ENCODE measurements at regions not wholly inside any gene's neighbourhood (a gene's known extent, or its start where the extent isn't known, plus 50 kb on each side); places are given as distances from the start of the nearest gene placed in this dataset.

DNA sequence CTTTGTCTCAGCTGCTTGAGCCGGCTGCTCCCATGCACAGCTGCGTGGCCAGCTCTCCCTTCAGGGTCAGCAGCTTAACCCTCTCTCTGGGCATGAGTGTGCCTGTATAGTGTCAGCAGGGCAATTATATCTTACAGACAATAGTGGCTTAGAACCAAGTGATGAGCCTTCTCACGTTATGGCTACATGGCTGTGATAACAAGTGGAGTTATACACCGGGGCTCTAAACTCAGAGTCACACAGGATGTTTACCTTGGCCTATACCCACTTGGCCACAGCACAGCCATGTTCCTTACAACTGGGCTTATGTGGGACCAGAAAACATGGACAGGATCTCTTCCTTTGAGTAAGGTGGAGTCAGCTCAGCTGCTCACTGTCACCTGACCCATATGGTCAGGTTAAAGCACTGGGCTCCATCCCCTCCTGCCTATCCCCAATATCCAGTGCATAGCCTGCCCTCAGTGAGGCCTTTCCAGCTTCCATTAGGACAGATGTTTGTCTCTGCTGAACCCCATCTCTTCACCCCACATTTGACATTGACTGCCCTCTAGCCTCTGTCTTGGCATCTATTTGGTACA lies 294.2 kb upstream of the NCKAP5 start (continued):
- no peak for TF ChIP-seq MYBL2 (IDR thresholded peaks at IDR 0.05; ENCODE audit: low read depth)
- TF ChIP-seq MYBL2 (CRISPR knock-in tag; IDR thresholded peaks at IDR 0.05; ENCODE audit: borderline replicate concordance) = no peak
- TF ChIP-seq ZC3H11A (IDR thresholded peaks at IDR 0.05; ENCODE audit: low read depth, low read length) = no peak
- no peak for TF ChIP-seq EP400 (IDR thresholded peaks at IDR 0.05)
- no peak for TF ChIP-seq NR3C1 (CRISPR knock-in tag; IDR thresholded peaks at IDR 0.05)

DNA sequence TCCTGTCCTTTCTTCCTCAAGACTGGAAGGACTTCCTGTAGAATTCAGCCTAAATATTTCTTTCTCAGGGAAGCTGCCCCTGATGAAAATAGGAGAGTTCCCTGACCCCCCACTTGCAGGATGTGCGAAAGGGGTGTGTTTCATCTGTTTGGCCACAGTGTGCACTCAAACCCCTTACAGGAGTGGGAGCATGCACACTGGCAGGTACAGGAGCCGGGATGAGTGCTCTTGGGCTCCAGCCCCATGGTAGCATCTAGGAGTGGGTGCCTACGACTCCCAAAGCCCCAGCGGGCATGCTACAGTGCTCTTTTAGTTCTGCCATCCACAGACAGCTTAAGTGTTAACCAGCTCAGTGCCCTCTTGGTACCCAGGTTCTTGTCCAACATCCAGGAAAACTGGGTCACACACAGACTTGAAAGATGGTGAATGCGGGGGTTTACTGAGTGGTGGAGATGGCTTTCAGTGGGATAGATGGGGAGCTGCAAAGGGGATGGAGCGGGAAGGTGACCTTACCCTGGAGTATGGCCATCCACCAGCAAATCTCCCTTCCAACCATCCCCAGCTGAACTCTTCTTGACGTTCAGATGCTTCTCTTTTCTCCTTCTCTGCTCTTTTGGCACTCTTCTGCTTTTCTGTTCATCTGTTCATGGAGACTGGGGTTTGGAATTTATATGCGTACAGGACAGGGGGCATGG lies 295.0 kb upstream of the NCKAP5 start:
- Histone ChIP-seq H3K9me3 (replicated peaks; ENCODE audit: control insufficient read depth, insufficient read depth, low read depth, low read length) (no peaks in the 10 kb centered on the region), H4K20me1 (replicated peaks; ENCODE audit: control insufficient read depth, insufficient read depth, low read length) (no peaks in the 10 kb centered on the region), H3K79me2 (ENCODE audit: control insufficient read depth, insufficient read depth, low read length) (no peaks in the 10 kb centered on the region), H3K9ac (ENCODE audit: insufficient read depth in 1 of 2, low read depth in 2 of 2, low read length in 2 of 2) (no peak overlapping the region), H3K27ac (ENCODE audit: extremely low read depth, low read depth, low read length) (no peak overlapping the region), H3K4me3 (no peak overlapping the region), H3K4me2 (ENCODE audit: insufficient read depth, low read length) (no peak overlapping the region), H3K4me1 (replicated peaks in 1 of 2; ENCODE audit: control insufficient read depth in 2 of 2, insufficient read depth in 2 of 2, low read length in 2 of 2) (no peaks in the 10 kb centered on the region), H3K27me3 (ENCODE audit: control insufficient read depth in 2 of 2, insufficient read depth in 2 of 2, low read length in 2 of 2) (no peaks in the 10 kb centered on the region; a peak in 1 of 5 replicates), H2AFZ (ENCODE audit: low read depth, low read length) (no peak overlapping the region), H3K36me3 (ENCODE audit: control insufficient read depth, insufficient read depth, low read length) (no peaks in the 10 kb centered on the region), H3K9me1 (ENCODE audit: control insufficient read depth, insufficient read depth, low read length) (no peaks in the 10 kb centered on the region)
- TF ChIP-seq GTF2F1 (IDR thresholded peaks at IDR 0.05; ENCODE audit: low read depth, low read length) (no peak), SAFB2 (IDR thresholded peaks at IDR 0.05; ENCODE audit: borderline replicate concordance, low read depth, low read length, severe bottlenecking) (no peak), ZNF184 (CRISPR knock-in tag; IDR thresholded peaks at IDR 0.05) (no peak), GATAD2A (IDR thresholded peaks at IDR 0.05) (no peak)
- WGBS (ENCODE audit: insufficient coverage, low coverage, missing lambda C conversion rate) = 0% methylated on average over 7 of the region's 8 CpGs
- no TSS peak for BruUV-seq (replicated peaks)
- in situ Hi-C loops (cut with MboI) = no loop called here
- ATAC-seq (no peak), DNase-seq (ENCODE audit: extremely low read depth in 1 of 4, low spot score in 3 of 4) (no peak), FAIRE-seq (no peak)
- ChIA-PET POLR2A (no interaction called here), CTCF (ENCODE audit: low intra/inter-chr PET ratio) (interaction anchor here (0.6 kb wide), 1 partner anchor 99 kb away, joined by 3 read pairs; no protein-coding TSS in a partner anchor)
- intact Hi-C loops (cut with micrococcal nuclease) = no loop called here
